Calu3 (cell line): ENCODE measurements at regions not wholly inside any gene's neighbourhood (a gene's known extent, or its start where the extent isn't known, plus 50 kb on each side); places are given as distances from the start of the nearest gene placed in this dataset.
"Not testable (repeated sequence)": the region's sequence is repeated elsewhere in the genome, so short reads cannot be mapped to it uniquely, and the experiment has no call there.

Source experiments
- BruUV-seq: library from RNA; stranded (reverse); fragments of 400-500 nt; replicated peaks from 2 replicates; lab custom pipeline; 2021; lab: Mats Ljungman, UMichigan
- CTCF ChIA-PET: fragments of 300-600 bp; sonication (Branson Sonifier 250); formaldehyde crosslinking; loops from one replicate; lab custom pipeline; 2022; ENCODE audit warnings: antibody characterized with exemption; lab: Charles Lee
- DNase-seq: peaks from one replicate; pipeline ENCODE4 v3.0.0; 2022
- H3K27ac Mint-ChIP-seq: one replicate; pipeline ENCODE4 v1.8.0; 2022; ENCODE audit warnings: mixed read lengths; ENCODE audit not compliant: unreplicated experiment
- H3K27me3 Mint-ChIP-seq: one replicate; pipeline ENCODE4 v1.8.0; 2022; ENCODE audit warnings: mixed read lengths; ENCODE audit not compliant: unreplicated experiment
- H3K36me3 Mint-ChIP-seq: one replicate; pipeline ENCODE4 v1.8.0; 2022; ENCODE audit warnings: mild to moderate bottlenecking, moderate library complexity, mixed read lengths; ENCODE audit not compliant: insufficient read depth, unreplicated experiment
- H3K4me1 Mint-ChIP-seq: one replicate; pipeline ENCODE4 v1.8.0; 2022; ENCODE audit warnings: mild to moderate bottlenecking, low read depth, mixed read lengths; ENCODE audit not compliant: unreplicated experiment
- H3K4me3 Mint-ChIP-seq: one replicate; pipeline ENCODE4 v1.8.0; 2022; ENCODE audit warnings: mild to moderate bottlenecking, low read depth, moderate library complexity, mixed read lengths; ENCODE audit not compliant: unreplicated experiment
- H3K9me3 Mint-ChIP-seq: one replicate; pipeline ENCODE4 v1.8.0; 2022; ENCODE audit warnings: low read depth, mixed read lengths; ENCODE audit not compliant: unreplicated experiment
- CTCF ChIP-seq: fragments of 200-600 bp; IDR thresholded peaks from one replicate; pipeline ENCODE4 v1.8.0; 2022; ENCODE audit warnings: antibody characterized with exemption; ENCODE audit not compliant: unreplicated experiment
- intact Hi-C: fragments of 100-400 bp; cut with micrococcal nuclease; formaldehyde crosslinking; loops from one replicate; pipeline ENCODE4 v1.10.0; 2022; ENCODE audit not compliant: unreplicated experiment

- no peak for TF ChIP-seq CTCF
- DNase-seq = no peak
- intact Hi-C loops = no loop called here
- Mint-ChIP-seq H3K9me3 (peaks cover 3% of the 10 kb centered on the region), H3K4me3 (no peak overlapping the region), H3K27ac (no peak overlapping the region), H3K36me3 (peaks cover 5% of the 10 kb centered on the region), H3K27me3 (no peaks in the 10 kb centered on the region), H3K4me1 (no peaks in the 10 kb centered on the region)
- BruUV-seq = no TSS peak
- CTCF ChIA-PET = no interaction called here
Observed at GRCh38 chr2:132270255-132270654, 108.5 kb upstream of the ANKRD30BL start.

GRCh38 chr2:132270981-132271546 lies 109.3 kb upstream of the ANKRD30BL start:
- Mint-ChIP-seq H3K27me3 (no peaks in the 10 kb centered on the region), H3K4me3 (no peak overlapping the region), H3K4me1 (no peaks in the 10 kb centered on the region), H3K27ac (no peak overlapping the region), H3K9me3 (peaks cover 3% of the 10 kb centered on the region), H3K36me3 (peaks cover 5% of the 10 kb centered on the region)
- BruUV-seq = no TSS peak
- no peak for TF ChIP-seq CTCF
- no peak for DNase-seq
- intact Hi-C loops = no loop called here
- CTCF ChIA-PET = no interaction called here

GRCh38 chr2:132271794-132272193 lies 110.0 kb upstream of the ANKRD30BL start:
- CTCF ChIA-PET, BruUV-seq, H3K36me3 Mint-ChIP-seq, DNase-seq, H3K4me1 Mint-ChIP-seq, H3K27ac Mint-ChIP-seq, H3K9me3 Mint-ChIP-seq, H3K27me3 Mint-ChIP-seq, intact Hi-C loops, H3K4me3 Mint-ChIP-seq: not testable (repeated sequence)

GRCh38 chr2:132272713-132273112 lies 111.0 kb upstream of the ANKRD30BL start:
- no TSS peak for BruUV-seq
- Mint-ChIP-seq H3K4me3 (no peak overlapping the region), H3K36me3 (peaks cover 5% of the 10 kb centered on the region), H3K4me1 (no peaks in the 10 kb centered on the region), H3K9me3 (peaks cover 3% of the 10 kb centered on the region), H3K27me3 (no peaks in the 10 kb centered on the region), H3K27ac (no peak overlapping the region)
- intact Hi-C loops = no loop called here
- CTCF ChIA-PET = no interaction called here
- TF ChIP-seq CTCF = no peak
- no peak for DNase-seq

GRCh38 chr2:132273585-132273984 lies 111.8 kb upstream of the ANKRD30BL start:
- DNase-seq, H3K4me1 Mint-ChIP-seq, H3K27me3 Mint-ChIP-seq, H3K9me3 Mint-ChIP-seq, H3K36me3 Mint-ChIP-seq, BruUV-seq, H3K27ac Mint-ChIP-seq, H3K4me3 Mint-ChIP-seq, CTCF ChIA-PET, intact Hi-C loops: not testable (repeated sequence)
